Tibial nerve (tissue), 4 donors: ENCODE measurements at regions not wholly inside any gene's neighbourhood (a gene's known extent, or its start where the extent isn't known, plus 50 kb on each side); places are given as distances from the start of the nearest gene placed in this dataset.

ENCODE experiments used
- CTCF ChIP-seq, 5 experiments: fragments of 200-600 bp in 3 of 5; fragments of 450-650 bp in 2 of 5; sonication (generic) in 3 of 5; IDR thresholded peaks; one replicate each; pipeline ENCODE4 v1.5.1; 2016 to 2019; ENCODE audit warnings: antibody characterized with exemption in 5 of 5, mild to moderate bottlenecking in 3 of 5, moderate library complexity in 2 of 5
- EP300 ChIP-seq, 2 donors: sonication (generic); formaldehyde crosslinking; IDR thresholded peaks; one replicate each; pipeline ENCODE4 v1.6.1; 2017; ENCODE audit warnings: antibody characterized with exemption in 2 of 2, mild to moderate bottlenecking in 1 of 2
- POLR2A ChIP-seq, 2 donors: fragments of 450-650 bp; IDR thresholded peaks; one replicate each; pipeline ENCODE4 v1.6.1; 2017; ENCODE audit warnings: antibody characterized with exemption in 2 of 2, mild to moderate bottlenecking in 2 of 2, moderate library complexity in 2 of 2

GRCh38 chr14:81970307-81970706 lies 436.7 kb upstream of the SEL1L start:
- TF ChIP-seq POLR2A (IDR thresholded peaks at IDR 0.05) (no peak), CTCF (IDR thresholded peaks at IDR 0.05) (no peak), EP300 (IDR thresholded peaks at IDR 0.05) (no peak)
